Neural cell (in vitro differentiated cells): ENCODE measurements at regions not wholly inside any gene's neighbourhood (a gene's known extent, or its start where the extent isn't known, plus 50 kb on each side); places are given as distances from the start of the nearest gene placed in this dataset.

Experiments
- EP300 ChIP-seq: fragments of 450-650 bp; conservative IDR thresholded peaks from 2 replicates; pipeline ENCODE4 v1.6.1; 2014; ENCODE audit warnings: antibody characterized with exemption, mild to moderate bottlenecking, moderate library complexity; ENCODE audit not compliant: poor library complexity, severe bottlenecking
- EZH2 ChIP-seq: fragments of 200-600, 300-800 bp; shearing (Covaris generic), sonication (generic); IDR thresholded peaks from 2 replicates; pipeline ENCODE4 v1.6.1; 2014; ENCODE audit warnings: antibody characterized with exemption, low read length, borderline replicate concordance, mild to moderate bottlenecking; ENCODE audit not compliant: insufficient read depth, poor library complexity, severe bottlenecking
- MXI1 ChIP-seq: fragments of 450-650 bp; conservative IDR thresholded peaks from 2 replicates; pipeline ENCODE4 v1.6.1; 2014; ENCODE audit warnings: antibody characterized with exemption, mild to moderate bottlenecking; ENCODE audit not compliant: poor library complexity, severe bottlenecking
- POLR2AphosphoS5 ChIP-seq: IDR thresholded peaks from 2 replicates; pipeline ENCODE4 v1.6.1; 2012
- RAD21 ChIP-seq: fragments of 450-650 bp; conservative IDR thresholded peaks from 2 replicates; pipeline ENCODE4 v1.6.1; 2014; ENCODE audit warnings: antibody characterized with exemption, mild to moderate bottlenecking, moderate library complexity
- SMC3 ChIP-seq: fragments of 450-650 bp; conservative IDR thresholded peaks from 2 replicates; pipeline ENCODE4 v1.6.1; 2014; ENCODE audit warnings: antibody characterized with exemption, mild to moderate bottlenecking, moderate library complexity; ENCODE audit not compliant: poor library complexity
- TAF1 ChIP-seq: IDR thresholded peaks from 2 replicates; pipeline ENCODE4 v1.6.1; 2012; ENCODE audit warnings: low read depth
- TF ChIP-seq, protein P1 (sequence below): fragments of 450-650 bp; IDR thresholded peaks from 2 replicates; pipeline ENCODE4 v1.5.1; 2014; ENCODE audit warnings: antibody characterized with exemption, mild to moderate bottlenecking, moderate library complexity; ENCODE audit not compliant: poor library complexity, severe bottlenecking
- TF ChIP-seq, protein P2 (sequence below): IDR thresholded peaks from 2 replicates; pipeline ENCODE4 v1.6.1; 2012; ENCODE audit warnings: borderline replicate concordance

DNA sequence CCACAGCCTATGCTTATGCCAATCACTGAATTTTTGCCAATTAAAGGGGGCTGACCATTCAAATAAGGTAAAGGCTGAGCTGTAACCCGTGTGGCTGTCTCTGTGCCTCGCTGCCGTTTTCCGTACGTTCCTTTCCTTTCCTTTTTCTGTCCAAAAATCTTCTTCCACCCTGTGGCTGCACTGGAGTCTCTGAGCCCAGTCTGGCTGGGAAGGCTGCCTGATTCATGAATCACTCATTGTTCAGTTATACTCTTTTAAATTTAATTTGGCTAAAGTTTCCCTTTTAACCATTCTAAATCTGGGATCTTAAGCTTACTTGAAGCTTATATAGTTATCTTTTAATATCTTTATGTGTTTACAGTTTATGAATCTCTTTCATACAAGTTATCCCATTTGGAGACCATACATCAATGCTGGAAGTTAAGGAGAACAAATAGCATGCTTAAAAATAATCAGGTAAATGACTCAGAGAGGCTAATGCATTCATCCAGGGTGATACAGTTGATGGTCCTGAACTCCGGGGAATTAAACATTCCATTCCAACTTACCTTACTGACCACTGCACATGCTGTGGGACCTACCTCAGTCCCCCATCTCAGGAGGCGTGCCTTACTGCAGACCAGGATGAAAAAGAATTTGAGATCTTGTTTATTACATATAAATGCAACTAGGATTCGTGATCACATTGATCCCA is 385.3 kb upstream of the ADARB2 start:
- TF ChIP-seq, protein P1, sequence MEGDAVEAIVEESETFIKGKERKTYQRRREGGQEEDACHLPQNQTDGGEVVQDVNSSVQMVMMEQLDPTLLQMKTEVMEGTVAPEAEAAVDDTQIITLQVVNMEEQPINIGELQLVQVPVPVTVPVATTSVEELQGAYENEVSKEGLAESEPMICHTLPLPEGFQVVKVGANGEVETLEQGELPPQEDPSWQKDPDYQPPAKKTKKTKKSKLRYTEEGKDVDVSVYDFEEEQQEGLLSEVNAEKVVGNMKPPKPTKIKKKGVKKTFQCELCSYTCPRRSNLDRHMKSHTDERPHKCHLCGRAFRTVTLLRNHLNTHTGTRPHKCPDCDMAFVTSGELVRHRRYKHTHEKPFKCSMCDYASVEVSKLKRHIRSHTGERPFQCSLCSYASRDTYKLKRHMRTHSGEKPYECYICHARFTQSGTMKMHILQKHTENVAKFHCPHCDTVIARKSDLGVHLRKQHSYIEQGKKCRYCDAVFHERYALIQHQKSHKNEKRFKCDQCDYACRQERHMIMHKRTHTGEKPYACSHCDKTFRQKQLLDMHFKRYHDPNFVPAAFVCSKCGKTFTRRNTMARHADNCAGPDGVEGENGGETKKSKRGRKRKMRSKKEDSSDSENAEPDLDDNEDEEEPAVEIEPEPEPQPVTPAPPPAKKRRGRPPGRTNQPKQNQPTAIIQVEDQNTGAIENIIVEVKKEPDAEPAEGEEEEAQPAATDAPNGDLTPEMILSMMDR = no peak
- TF ChIP-seq, protein P2, sequence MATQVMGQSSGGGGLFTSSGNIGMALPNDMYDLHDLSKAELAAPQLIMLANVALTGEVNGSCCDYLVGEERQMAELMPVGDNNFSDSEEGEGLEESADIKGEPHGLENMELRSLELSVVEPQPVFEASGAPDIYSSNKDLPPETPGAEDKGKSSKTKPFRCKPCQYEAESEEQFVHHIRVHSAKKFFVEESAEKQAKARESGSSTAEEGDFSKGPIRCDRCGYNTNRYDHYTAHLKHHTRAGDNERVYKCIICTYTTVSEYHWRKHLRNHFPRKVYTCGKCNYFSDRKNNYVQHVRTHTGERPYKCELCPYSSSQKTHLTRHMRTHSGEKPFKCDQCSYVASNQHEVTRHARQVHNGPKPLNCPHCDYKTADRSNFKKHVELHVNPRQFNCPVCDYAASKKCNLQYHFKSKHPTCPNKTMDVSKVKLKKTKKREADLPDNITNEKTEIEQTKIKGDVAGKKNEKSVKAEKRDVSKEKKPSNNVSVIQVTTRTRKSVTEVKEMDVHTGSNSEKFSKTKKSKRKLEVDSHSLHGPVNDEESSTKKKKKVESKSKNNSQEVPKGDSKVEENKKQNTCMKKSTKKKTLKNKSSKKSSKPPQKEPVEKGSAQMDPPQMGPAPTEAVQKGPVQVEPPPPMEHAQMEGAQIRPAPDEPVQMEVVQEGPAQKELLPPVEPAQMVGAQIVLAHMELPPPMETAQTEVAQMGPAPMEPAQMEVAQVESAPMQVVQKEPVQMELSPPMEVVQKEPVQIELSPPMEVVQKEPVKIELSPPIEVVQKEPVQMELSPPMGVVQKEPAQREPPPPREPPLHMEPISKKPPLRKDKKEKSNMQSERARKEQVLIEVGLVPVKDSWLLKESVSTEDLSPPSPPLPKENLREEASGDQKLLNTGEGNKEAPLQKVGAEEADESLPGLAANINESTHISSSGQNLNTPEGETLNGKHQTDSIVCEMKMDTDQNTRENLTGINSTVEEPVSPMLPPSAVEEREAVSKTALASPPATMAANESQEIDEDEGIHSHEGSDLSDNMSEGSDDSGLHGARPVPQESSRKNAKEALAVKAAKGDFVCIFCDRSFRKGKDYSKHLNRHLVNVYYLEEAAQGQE = no peak
- no peak for TF ChIP-seq SMC3
- TF ChIP-seq POLR2AphosphoS5 = no peak
- TF ChIP-seq TAF1 = no peak
- no peak for TF ChIP-seq RAD21
- no peak for TF ChIP-seq MXI1
- TF ChIP-seq EP300 = no peak
- no peak for TF ChIP-seq EZH2
